Breast epithelium (tissue), 3 donors: ENCODE measurements at regions not wholly inside any gene's neighbourhood (a gene's known extent, or its start where the extent isn't known, plus 50 kb on each side); places are given as distances from the start of the nearest gene placed in this dataset.

ENCODE experiments used
- CTCF ChIP-seq, 3 donors: fragments of 450-650 bp; IDR thresholded peaks; one replicate each; pipeline ENCODE4 v1.5.1; 2016 to 2017; ENCODE audit warnings: antibody characterized with exemption in 3 of 3, mild to moderate bottlenecking in 3 of 3, moderate library complexity in 3 of 3
- POLR2A ChIP-seq: fragments of 450-650 bp; IDR thresholded peaks from one replicate; pipeline ENCODE4 v1.6.1; 2016; ENCODE audit warnings: antibody characterized with exemption, mild to moderate bottlenecking, moderate library complexity

GRCh38 chr13:78909276-78909675, 250.3 kb upstream of the OBI1 start:
- TF ChIP-seq CTCF (IDR thresholded peaks at IDR 0.05) (no peak), POLR2A (no peak)
